HEK293 (cell line): ENCODE measurements at regions not wholly inside any gene's neighbourhood (a gene's known extent, or its start where the extent isn't known, plus 50 kb on each side); places are given as distances from the start of the nearest gene placed in this dataset.
A peak's percentile ranks its signal among the peaks of the same experiment; 100 is the strongest.

Experiments
- EGR2 ChIP-seq: fragments of 450-650 bp; formaldehyde crosslinking; IDR thresholded peaks from 2 replicates; pipeline ENCODE4 v1.5.1; 2016; ENCODE audit warnings: low read depth, missing biosample characterization, missing genetic modification characterization
- GLI2 ChIP-seq: fragments of 450-650 bp; formaldehyde crosslinking; IDR thresholded peaks from 2 replicates; pipeline ENCODE4; 2017; ENCODE audit warnings: missing biosample characterization, missing genetic modification characterization, low read depth, borderline replicate concordance
- GLI4 ChIP-seq: fragments of 450-650 bp; formaldehyde crosslinking; IDR thresholded peaks from 2 replicates; pipeline ENCODE4 v1.5.1; 2016; ENCODE audit warnings: missing biosample characterization, missing genetic modification characterization
- HIC1 ChIP-seq: fragments of 450-650 bp; formaldehyde crosslinking; IDR thresholded peaks from 2 replicates; pipeline ENCODE4 v1.5.1; 2016; ENCODE audit warnings: missing biosample characterization, missing genetic modification characterization
- KLF1 ChIP-seq: fragments of 450-650 bp; formaldehyde crosslinking; IDR thresholded peaks from 2 replicates; pipeline ENCODE4 v1.5.1; 2016; ENCODE audit warnings: missing biosample characterization, missing genetic modification characterization
- KLF7 ChIP-seq: fragments of 450-650 bp; formaldehyde crosslinking; IDR thresholded peaks from 2 replicates; pipeline ENCODE4 v1.5.1; 2016; ENCODE audit warnings: missing biosample characterization, missing genetic modification characterization, borderline replicate concordance
- PRDM1 ChIP-seq: fragments of 450-650 bp; formaldehyde crosslinking; IDR thresholded peaks from 2 replicates; pipeline ENCODE4; 2016; ENCODE audit warnings: missing biosample characterization, missing genetic modification characterization
- REST ChIP-seq: fragments of 450-650 bp; formaldehyde crosslinking; IDR thresholded peaks from 2 replicates; pipeline ENCODE4 v1.5.1; 2016; ENCODE audit warnings: missing biosample characterization, missing genetic modification characterization
- YY2 ChIP-seq: fragments of 450-650 bp; formaldehyde crosslinking; IDR thresholded peaks from 2 replicates; pipeline ENCODE4 v1.5.1; 2016; ENCODE audit warnings: missing biosample characterization, missing genetic modification characterization
- ZBTB17 ChIP-seq: fragments of 450-650 bp; formaldehyde crosslinking; IDR thresholded peaks from 2 replicates; pipeline ENCODE4 v1.5.1; 2016; ENCODE audit warnings: missing biosample characterization, missing genetic modification characterization
- ZBTB20 ChIP-seq: fragments of 450-650 bp; formaldehyde crosslinking; IDR thresholded peaks from 2 replicates; pipeline ENCODE4 v1.5.1; 2016; ENCODE audit warnings: missing biosample characterization, missing genetic modification characterization
- ZBTB7A ChIP-seq: fragments of 450-650 bp; formaldehyde crosslinking; IDR thresholded peaks from 2 replicates; pipeline ENCODE4 v1.5.1; 2016; ENCODE audit warnings: low read depth, missing biosample characterization, missing genetic modification characterization
- ZNF155 ChIP-seq: fragments of 450-650 bp; formaldehyde crosslinking; IDR thresholded peaks from 2 replicates; pipeline ENCODE4 v1.5.1; 2016; ENCODE audit warnings: missing biosample characterization, missing genetic modification characterization
- ZNF23 ChIP-seq: fragments of 450-650 bp; formaldehyde crosslinking; IDR thresholded peaks from 2 replicates; pipeline ENCODE4 v1.5.1; 2016; ENCODE audit warnings: missing biosample characterization, missing genetic modification characterization, borderline replicate concordance
- ZNF350 ChIP-seq: fragments of 450-650 bp; formaldehyde crosslinking; IDR thresholded peaks from 2 replicates; pipeline ENCODE4 v1.5.0; 2017; ENCODE audit warnings: missing biosample characterization, mild to moderate bottlenecking, missing genetic modification characterization
- ZNF501 ChIP-seq: fragments of 450-650 bp; formaldehyde crosslinking; IDR thresholded peaks from 2 replicates; pipeline ENCODE4 v1.5.1; 2016; ENCODE audit warnings: missing biosample characterization, missing genetic modification characterization
- ZNF560 ChIP-seq: fragments of 450-650 bp; formaldehyde crosslinking; IDR thresholded peaks from 2 replicates; pipeline ENCODE4 v1.5.1; 2017; ENCODE audit warnings: missing biosample characterization, missing genetic modification characterization, borderline replicate concordance
- ZNF777 ChIP-seq: fragments of 450-650 bp; formaldehyde crosslinking; IDR thresholded peaks from 2 replicates; pipeline ENCODE4 v1.5.1; 2017; ENCODE audit warnings: missing biosample characterization, missing genetic modification characterization, borderline replicate concordance
- ZNF785 ChIP-seq: fragments of 450-650 bp; formaldehyde crosslinking; IDR thresholded peaks from 2 replicates; pipeline ENCODE4 v1.5.1; 2016; ENCODE audit warnings: missing biosample characterization, missing genetic modification characterization
- ZSCAN23 ChIP-seq: fragments of 450-650 bp; formaldehyde crosslinking; IDR thresholded peaks from 2 replicates; pipeline ENCODE4 v1.5.1; 2016; ENCODE audit warnings: missing biosample characterization, missing genetic modification characterization
- TF ChIP-seq, protein P1 (sequence below): fragments of 450-650 bp; formaldehyde crosslinking; IDR thresholded peaks from 2 replicates; pipeline ENCODE4 v1.5.1; 2016; ENCODE audit warnings: missing biosample characterization, missing genetic modification characterization
- TF ChIP-seq, protein P2 (sequence below): fragments of 450-650 bp; formaldehyde crosslinking; IDR thresholded peaks from 2 replicates; pipeline ENCODE4 v1.5.1; 2016; ENCODE audit warnings: missing biosample characterization, missing genetic modification characterization
- TF ChIP-seq, protein P3 (sequence below): fragments of 450-650 bp; formaldehyde crosslinking; IDR thresholded peaks from 2 replicates; pipeline ENCODE4 v1.5.0; 2017; ENCODE audit warnings: missing biosample characterization, missing genetic modification characterization, borderline replicate concordance
- TF ChIP-seq, protein P4 (sequence below): fragments of 450-650 bp; formaldehyde crosslinking; IDR thresholded peaks from 2 replicates; pipeline ENCODE4 v1.5.1; 2016; ENCODE audit warnings: missing biosample characterization, missing genetic modification characterization

GRCh38 chr16:85514598-85515318 lies 98.4 kb upstream of the GSE1 start (continued):
- TF ChIP-seq ZSCAN23 (tag by site-specific recombination) (0 out of 2 replicates have a peak, but pooled peaks have one; percentile 31), HIC1 (tag by site-specific recombination) (peak; percentile 88), EGR2 (tag by site-specific recombination) (no peak; the same call in 1 of the 2 replicates), REST (tag by site-specific recombination) (no peak), KLF1 (tag by site-specific recombination) (no peak), ZBTB17 (peak; percentile 89), ZNF350 (no peak), ZNF155 (tag by site-specific recombination) (no peak), PRDM1 (no peak), GLI2 (no peak), ZNF777 (tag by site-specific recombination) (peak; percentile 29; the same call in 1 of the 2 replicates), ZNF501 (tag by site-specific recombination) (no peak), GLI4 (tag by site-specific recombination) (0 out of 2 replicates have a peak, but pooled peaks have one; percentile 56), YY2 (0 out of 2 replicates have a peak, but pooled peaks have one; percentile 17), ZBTB20 (tag by site-specific recombination) (peak; percentile 91), ZNF785 (tag by site-specific recombination) (peak; percentile 89), ZNF23 (tag by site-specific recombination) (no peak), KLF7 (tag by site-specific recombination) (no peak), ZNF560 (tag by site-specific recombination) (no peak), ZBTB7A (tag by site-specific recombination) (0 out of 2 replicates have a peak, but pooled peaks have one; percentile 11)
- TF ChIP-seq, protein P1, sequence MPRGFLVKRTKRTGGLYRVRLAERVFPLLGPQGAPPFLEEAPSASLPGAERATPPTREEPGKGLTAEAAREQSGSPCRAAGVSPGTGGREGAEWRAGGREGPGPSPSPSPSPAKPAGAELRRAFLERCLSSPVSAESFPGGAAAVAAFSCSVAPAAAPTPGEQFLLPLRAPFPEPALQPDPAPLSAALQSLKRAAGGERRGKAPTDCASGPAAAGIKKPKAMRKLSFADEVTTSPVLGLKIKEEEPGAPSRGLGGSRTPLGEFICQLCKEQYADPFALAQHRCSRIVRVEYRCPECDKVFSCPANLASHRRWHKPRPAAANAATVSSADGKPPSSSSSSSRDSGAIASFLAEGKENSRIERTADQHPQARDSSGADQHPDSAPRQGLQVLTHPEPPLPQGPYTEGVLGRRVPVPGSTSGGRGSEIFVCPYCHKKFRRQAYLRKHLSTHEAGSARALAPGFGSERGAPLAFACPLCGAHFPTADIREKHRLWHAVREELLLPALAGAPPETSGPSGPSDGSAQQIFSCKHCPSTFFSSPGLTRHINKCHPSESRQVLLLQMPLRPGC (tag by site-specific recombination): peak; percentile 90
- TF ChIP-seq, protein P2, sequence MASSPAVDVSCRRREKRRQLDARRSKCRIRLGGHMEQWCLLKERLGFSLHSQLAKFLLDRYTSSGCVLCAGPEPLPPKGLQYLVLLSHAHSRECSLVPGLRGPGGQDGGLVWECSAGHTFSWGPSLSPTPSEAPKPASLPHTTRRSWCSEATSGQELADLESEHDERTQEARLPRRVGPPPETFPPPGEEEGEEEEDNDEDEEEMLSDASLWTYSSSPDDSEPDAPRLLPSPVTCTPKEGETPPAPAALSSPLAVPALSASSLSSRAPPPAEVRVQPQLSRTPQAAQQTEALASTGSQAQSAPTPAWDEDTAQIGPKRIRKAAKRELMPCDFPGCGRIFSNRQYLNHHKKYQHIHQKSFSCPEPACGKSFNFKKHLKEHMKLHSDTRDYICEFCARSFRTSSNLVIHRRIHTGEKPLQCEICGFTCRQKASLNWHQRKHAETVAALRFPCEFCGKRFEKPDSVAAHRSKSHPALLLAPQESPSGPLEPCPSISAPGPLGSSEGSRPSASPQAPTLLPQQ (tag by site-specific recombination): peak; percentile 75
- TF ChIP-seq, protein P3, sequence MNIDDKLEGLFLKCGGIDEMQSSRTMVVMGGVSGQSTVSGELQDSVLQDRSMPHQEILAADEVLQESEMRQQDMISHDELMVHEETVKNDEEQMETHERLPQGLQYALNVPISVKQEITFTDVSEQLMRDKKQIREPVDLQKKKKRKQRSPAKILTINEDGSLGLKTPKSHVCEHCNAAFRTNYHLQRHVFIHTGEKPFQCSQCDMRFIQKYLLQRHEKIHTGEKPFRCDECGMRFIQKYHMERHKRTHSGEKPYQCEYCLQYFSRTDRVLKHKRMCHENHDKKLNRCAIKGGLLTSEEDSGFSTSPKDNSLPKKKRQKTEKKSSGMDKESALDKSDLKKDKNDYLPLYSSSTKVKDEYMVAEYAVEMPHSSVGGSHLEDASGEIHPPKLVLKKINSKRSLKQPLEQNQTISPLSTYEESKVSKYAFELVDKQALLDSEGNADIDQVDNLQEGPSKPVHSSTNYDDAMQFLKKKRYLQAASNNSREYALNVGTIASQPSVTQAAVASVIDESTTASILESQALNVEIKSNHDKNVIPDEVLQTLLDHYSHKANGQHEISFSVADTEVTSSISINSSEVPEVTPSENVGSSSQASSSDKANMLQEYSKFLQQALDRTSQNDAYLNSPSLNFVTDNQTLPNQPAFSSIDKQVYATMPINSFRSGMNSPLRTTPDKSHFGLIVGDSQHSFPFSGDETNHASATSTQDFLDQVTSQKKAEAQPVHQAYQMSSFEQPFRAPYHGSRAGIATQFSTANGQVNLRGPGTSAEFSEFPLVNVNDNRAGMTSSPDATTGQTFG (tag by site-specific recombination): peak; percentile 73; the same call in 1 of the 2 replicates
- TF ChIP-seq, protein P4, sequence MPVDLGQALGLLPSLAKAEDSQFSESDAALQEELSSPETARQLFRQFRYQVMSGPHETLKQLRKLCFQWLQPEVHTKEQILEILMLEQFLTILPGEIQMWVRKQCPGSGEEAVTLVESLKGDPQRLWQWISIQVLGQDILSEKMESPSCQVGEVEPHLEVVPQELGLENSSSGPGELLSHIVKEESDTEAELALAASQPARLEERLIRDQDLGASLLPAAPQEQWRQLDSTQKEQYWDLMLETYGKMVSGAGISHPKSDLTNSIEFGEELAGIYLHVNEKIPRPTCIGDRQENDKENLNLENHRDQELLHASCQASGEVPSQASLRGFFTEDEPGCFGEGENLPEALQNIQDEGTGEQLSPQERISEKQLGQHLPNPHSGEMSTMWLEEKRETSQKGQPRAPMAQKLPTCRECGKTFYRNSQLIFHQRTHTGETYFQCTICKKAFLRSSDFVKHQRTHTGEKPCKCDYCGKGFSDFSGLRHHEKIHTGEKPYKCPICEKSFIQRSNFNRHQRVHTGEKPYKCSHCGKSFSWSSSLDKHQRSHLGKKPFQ (tag by site-specific recombination): no peak
